Hypothalamus (tissue), 51 donors: ENCODE measurements at regions not wholly inside any gene's neighbourhood (a gene's known extent, or its start where the extent isn't known, plus 50 kb on each side); places are given as distances from the start of the nearest gene placed in this dataset.
"Not testable (repeated sequence)": the region's sequence is repeated elsewhere in the genome, so short reads cannot be mapped to it uniquely, and the experiment has no call there.

Experiments
- DNase-seq, 51 donors: peaks; one replicate each; lab custom pipeline; 2025; lab: John Stamatoyannopoulos, UW

GRCh38 chr10:56583316-56583715 is 222.3 kb upstream of the ZWINT start:
- DNase-seq = no peak

DNA sequence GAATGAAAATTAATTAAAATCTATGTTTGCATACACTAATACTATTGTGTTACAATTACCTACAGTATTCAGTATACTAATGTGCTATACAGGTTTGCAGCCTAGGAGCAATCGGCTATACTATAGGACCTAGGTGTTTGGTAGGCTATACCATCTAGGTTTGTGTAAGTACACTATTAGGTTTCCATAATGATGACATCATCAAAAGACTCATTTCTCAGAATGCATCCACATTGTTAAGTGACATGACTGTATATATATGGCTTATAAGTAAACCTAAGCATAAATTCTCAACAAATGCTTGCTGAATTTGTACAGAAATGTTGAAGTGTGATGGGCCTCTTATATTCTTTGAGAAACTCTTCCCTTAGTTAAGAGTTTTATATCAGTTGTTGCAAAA is 206.5 kb upstream of the ZWINT start:
- no peak for DNase-seq

DNA sequence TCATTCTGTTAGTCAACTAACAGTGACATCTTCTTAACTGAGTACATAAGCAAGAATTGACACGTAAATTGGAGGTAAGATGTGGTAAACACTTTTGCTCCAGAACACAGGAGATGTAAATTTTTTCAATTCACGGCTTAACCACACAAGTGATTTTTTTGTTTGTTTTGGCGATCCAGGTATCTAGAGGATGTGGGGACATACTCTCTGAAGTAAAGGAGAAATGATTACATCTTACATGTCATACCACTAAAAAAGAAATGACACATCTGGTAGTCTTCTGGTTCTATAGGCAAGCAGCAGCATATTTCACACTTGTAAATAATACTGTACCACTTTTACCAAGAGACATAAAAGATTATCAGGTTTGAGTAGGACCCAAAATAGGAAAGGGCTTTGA is 200.3 kb upstream of the ZWINT start:
- DNase-seq = no peak

GRCh38 chr10:56551037-56551436 is 190.0 kb upstream of the ZWINT start:
- no peak for DNase-seq

GRCh38 chr10:56547163-56547562 is 186.1 kb upstream of the ZWINT start:
- no peak for DNase-seq

DNA sequence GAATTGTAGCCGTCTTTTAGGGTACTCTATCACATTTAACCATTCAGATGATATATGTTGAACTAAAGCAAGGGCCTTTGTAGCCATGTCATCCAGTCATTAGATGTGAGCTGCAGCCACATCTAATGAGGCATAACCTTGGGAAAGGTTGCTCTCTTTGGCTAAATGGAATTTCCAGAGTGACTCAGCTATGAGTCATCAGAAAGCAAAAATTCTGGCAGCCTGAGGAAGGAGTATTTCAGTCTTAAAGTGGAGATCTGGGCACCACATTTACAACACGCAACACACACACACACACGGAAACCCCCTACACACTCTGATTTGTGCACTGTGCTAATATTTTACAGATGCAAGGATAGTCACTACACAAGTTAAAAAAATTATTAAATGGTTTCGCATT is 176.9 kb upstream of the ZWINT start:
- DNase-seq = no peak

DNA sequence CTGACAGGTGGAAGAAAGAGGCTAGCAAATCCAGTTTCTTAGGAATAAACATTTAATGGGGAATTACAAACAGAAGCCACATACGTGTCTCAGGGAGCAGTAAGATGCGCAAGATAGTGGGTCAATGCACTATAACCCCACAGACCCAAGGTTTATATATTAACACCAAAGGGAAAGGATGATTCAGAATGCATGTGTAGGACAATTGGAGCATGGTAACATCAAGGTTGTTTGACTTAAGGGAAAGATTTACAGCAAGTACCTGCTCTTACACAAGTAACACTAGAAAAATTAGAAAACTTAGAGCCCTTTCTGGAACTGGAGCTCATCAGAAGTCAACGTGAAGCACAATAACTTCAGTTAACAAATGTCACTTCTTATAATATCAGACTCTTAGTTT is 161.1 kb upstream of the ZWINT start:
- DNase-seq = no peak

GRCh38 chr10:56508562-56508961 is 147.5 kb upstream of the ZWINT start:
- no peak for DNase-seq

DNA sequence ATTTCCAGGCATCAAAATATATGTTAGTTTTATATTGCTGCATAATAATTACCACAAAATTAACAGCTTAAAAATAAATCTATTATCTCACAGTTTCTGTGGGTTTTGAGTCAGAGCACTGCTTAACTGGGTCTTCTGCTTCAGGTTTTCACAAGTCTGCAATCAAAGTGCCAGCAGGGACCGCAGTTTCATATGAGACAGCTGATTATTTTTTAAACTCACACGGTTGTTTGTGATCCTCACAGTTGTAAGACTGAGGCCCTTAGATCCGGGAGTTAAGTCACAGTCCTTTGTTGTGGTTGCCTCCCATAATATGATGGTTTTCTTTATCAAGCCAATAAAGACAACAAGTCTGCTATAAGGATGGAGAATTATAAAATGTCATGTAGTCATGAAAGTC is 146.0 kb upstream of the ZWINT start:
- no peak for DNase-seq

- no peak for DNase-seq
Observed at GRCh38 chr10:56505555-56505954, 144.5 kb upstream of the ZWINT start.

DNA sequence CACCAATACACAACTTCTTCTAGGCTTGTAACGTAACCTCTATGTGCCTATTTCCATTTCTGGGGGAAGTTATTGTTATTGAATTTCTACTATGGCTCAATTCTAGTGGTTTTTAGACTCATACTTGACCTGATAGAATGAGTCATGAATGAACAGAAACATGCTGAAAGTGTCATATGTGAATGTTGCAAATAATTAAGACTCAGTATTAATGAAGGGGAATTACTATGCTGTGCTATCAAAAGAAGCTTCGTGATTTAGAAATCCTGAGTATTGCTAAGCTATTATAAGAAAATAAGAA is 135.1 kb upstream of the ZWINT start:
- no peak for DNase-seq

DNA sequence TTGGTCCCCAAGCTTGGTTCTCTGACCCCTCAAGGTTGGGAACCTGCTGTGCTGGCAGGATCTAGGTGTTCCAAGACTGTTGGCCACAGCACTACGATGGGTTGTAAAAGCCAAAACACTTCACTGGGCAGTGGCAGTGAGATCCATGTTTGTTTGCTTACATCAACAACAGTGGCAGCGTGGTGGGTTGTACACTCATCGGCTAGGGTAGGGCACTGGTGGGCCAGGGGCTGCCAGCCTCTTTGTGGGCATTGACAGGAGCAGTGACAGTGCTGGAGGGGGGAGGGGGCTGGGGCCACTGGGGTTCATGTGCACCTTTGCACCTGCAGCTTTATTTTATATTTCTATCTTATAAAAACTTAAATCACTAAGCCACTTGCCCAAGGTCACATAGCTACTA is 126.7 kb upstream of the ZWINT start:
- DNase-seq = no peak

- DNase-seq = no peak
Observed at GRCh38 chr10:56481521-56482091, 120.5 kb upstream of the ZWINT start.

DNA sequence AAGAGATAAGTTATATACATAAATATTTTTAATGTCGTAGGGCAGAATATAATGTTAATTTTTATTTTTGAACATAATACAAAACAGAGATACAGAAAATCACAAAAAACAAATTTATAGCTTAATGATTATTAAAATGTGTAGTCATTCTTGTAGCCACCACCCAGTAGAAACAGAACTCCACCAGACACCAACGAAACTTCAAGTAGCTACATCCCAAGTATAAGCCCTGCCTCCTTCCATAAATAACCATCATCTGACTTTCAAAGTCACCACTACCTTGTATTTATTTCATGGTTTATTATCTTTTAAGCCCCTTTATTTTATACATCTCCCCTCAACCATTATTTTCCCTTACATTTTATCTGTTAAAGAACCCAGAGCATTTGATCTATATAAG is 111.9 kb upstream of the ZWINT start:
- DNase-seq = no peak

- no peak for DNase-seq
Observed at GRCh38 chr10:56470701-56471100, 109.6 kb upstream of the ZWINT start.

- no peak for DNase-seq
Observed at GRCh38 chr10:56469482-56469881, 108.4 kb upstream of the ZWINT start.

DNA sequence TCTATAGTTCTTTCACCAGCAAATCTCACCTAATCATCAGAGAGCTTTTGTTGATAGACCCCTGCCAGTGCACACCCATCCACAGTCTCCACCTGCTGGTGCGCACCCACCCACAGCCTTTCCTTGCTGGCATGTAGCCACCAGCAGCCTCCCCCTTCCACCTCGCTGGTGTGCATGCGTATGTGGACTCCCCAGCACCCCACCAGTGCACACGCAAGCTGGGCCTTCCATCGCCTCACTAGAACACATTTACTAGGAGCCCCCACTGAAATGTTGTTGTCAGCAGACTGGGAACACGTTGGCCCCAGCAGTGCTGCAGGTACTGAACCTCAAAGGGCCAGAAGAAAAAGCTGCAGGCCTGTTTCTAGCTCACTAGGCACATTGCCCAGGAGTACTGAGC is 104.9 kb upstream of the ZWINT start:
- no peak for DNase-seq

- DNase-seq = no peak
Observed at GRCh38 chr10:56449770-56450169, 88.7 kb upstream of the ZWINT start.

DNA sequence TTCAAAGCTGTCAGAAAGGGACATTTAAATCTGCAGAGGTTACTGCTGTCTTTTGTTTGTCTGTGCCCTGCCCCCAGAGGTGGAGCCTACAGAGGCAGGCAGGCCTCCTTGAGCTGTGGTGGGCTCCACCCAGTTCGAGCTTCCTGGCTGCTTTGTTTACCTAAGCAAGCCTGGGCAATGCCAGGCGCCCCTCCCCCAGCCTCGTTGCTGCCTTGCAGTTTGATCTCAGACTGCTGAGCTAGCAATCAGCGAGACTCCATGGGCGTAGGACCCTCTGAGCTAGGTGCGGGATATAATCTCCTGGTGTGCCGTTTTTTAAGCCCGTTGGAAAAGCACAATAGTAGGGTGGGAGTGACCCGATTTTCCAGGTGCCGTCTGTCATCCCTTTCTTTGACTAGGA is 86.6 kb upstream of the ZWINT start:
- DNase-seq = not testable (repeated sequence)

- DNase-seq = not testable (repeated sequence)
Observed at GRCh38 chr10:56441337-56441736, 80.3 kb upstream of the ZWINT start.
